Memory B cell (primary cell): ENCODE measurements at regions not wholly inside any gene's neighbourhood (a gene's known extent, or its start where the extent isn't known, plus 50 kb on each side); places are given as distances from the start of the nearest gene placed in this dataset.
"Not testable (repeated sequence)": the region's sequence is repeated elsewhere in the genome, so short reads cannot be mapped to it uniquely, and the experiment has no call there.

Experiments
- ATAC-seq: fragments of 150-1000 bp; cut with Tn5 transposase; 2 replicates; pipeline ENCODE4 v1.10.0; 2021; ENCODE audit warnings: low read depth, mild to moderate bottlenecking, moderate library complexity
- DNase-seq, 2 donors: peaks; one replicate each; pipeline ENCODE4 v3.0.0; 2022; ENCODE audit warnings: low spot score in 2 of 2
- H3K27ac Mint-ChIP-seq: one replicate; pipeline ENCODE4 v1.8.0; 2022; ENCODE audit warnings: mild to moderate bottlenecking, moderate library complexity, mixed read lengths
- H3K27me3 Mint-ChIP-seq: one replicate; pipeline ENCODE4 v1.8.0; 2022; ENCODE audit warnings: mixed read lengths
- H3K36me3 Mint-ChIP-seq: one replicate; pipeline ENCODE4 v1.8.0; 2022; ENCODE audit warnings: mild to moderate bottlenecking, mixed read lengths
- H3K4me1 Mint-ChIP-seq: one replicate; pipeline ENCODE4 v1.8.0; 2022; ENCODE audit warnings: mixed read lengths
- H3K4me3 Mint-ChIP-seq: one replicate; pipeline ENCODE4 v1.8.0; 2022; ENCODE audit warnings: mild to moderate bottlenecking, moderate library complexity, mixed read lengths
- H3K9me3 Mint-ChIP-seq: one replicate; pipeline ENCODE4 v1.8.0; 2022; ENCODE audit warnings: mixed read lengths

DNA sequence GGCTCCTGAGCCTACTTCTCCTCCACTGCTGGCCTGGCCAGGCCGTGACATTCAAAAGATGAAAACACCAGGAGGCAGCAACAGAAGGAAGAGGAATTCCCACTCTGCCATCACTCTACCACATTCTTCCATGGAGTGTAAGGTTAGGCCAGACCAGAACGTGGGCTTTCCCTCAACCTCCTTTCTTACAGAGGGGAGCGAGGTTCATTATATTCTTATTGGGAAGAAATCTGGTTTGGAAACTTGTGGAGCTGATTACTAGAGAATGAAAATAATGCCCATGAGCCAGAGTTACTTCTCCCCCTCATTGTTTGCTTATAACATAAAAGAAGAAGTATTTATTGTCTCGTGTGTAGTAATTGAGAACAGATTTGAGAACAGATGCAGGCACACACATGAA lies 136.3 kb upstream of the BASP1 start:
- Mint-ChIP-seq H3K4me3 (no peak overlapping the region), H3K27ac (no peak overlapping the region), H3K9me3 (no peaks in the 10 kb centered on the region), H3K4me1 (no peaks in the 10 kb centered on the region), H3K36me3 (no peaks in the 10 kb centered on the region), H3K27me3 (no peaks in the 10 kb centered on the region)
- no peak for ATAC-seq
- DNase-seq, result no peak

DNA sequence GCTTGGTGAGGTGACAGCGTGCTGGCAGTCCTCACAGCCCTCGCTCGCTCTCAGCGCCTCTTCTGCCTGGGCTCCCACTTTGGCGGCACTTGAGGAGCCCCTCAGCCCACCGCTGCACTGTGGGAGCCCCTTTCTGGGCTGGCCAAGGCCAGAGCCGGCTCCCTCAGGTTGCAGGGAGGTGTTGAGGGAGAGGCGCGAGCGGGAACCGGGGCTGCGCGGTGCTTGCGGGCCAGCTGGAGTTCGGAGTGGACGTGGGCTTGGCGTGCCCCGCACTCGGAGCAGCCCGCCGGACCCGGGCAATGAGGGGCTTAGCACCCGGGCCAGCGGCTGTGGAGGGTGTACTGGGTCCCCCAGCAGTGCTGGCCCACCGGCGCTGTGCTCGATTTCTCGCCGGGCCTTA lies 134.2 kb upstream of the BASP1 start:
- not testable (repeated sequence) for H3K27ac Mint-ChIP-seq, ATAC-seq, H3K27me3 Mint-ChIP-seq, H3K36me3 Mint-ChIP-seq, H3K4me1 Mint-ChIP-seq, H3K4me3 Mint-ChIP-seq, H3K9me3 Mint-ChIP-seq, DNase-seq

DNA sequence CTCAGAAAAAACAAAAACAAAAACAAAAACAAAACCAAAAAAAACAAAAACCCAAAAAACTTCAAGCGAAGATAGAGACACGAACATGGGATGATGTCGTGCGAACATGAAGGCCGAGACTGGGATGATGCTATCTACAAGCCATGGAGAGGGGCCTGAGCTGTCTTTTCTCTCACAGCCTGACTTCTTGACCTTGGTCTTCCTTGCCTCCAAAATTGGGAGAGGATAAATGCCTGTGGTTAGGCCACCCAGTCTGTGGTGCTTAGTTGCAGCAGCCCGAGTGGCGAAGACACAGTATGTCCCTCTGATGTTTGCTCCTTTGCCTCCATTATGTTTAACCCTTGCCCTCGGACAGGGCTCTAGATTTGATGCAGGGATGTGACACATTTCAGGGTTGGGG lies 130.4 kb upstream of the BASP1 start:
- H3K4me3 Mint-ChIP-seq, result no peak overlapping the region
- no peak overlapping the region for H3K27ac Mint-ChIP-seq
- H3K4me1 Mint-ChIP-seq, result no peaks in the 10 kb centered on the region
- H3K36me3 Mint-ChIP-seq, result no peaks in the 10 kb centered on the region
- ATAC-seq (no peak), DNase-seq (no peak)
- H3K27me3 Mint-ChIP-seq, result no peaks in the 10 kb centered on the region
- no peaks in the 10 kb centered on the region for H3K9me3 Mint-ChIP-seq

DNA sequence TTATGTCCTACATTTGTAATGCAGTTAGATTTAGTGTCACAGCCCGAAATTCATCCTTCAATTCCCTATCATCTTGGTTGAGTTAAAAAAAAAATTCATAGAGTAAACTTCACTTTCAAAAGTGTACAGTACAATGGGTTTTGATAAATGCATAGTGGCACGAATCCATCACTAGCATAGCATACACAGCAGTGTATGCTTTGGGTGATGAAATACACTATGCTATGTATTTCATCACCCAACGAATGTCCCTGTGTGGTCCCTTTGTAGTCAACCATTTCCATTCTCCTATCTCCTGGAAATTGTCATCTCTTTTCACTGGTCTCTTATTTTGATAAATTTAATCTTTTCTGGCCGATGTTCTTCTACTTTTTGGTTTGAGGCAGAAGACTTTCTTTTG lies 129.4 kb upstream of the BASP1 start:
- no peaks in the 10 kb centered on the region for H3K9me3 Mint-ChIP-seq
- ATAC-seq, result no peak
- H3K27ac Mint-ChIP-seq, result no peak overlapping the region
- H3K4me3 Mint-ChIP-seq, result no peak overlapping the region
- DNase-seq, result no peak
- H3K27me3 Mint-ChIP-seq, result no peaks in the 10 kb centered on the region
- no peaks in the 10 kb centered on the region for H3K4me1 Mint-ChIP-seq
- H3K36me3 Mint-ChIP-seq, result no peaks in the 10 kb centered on the region

DNA sequence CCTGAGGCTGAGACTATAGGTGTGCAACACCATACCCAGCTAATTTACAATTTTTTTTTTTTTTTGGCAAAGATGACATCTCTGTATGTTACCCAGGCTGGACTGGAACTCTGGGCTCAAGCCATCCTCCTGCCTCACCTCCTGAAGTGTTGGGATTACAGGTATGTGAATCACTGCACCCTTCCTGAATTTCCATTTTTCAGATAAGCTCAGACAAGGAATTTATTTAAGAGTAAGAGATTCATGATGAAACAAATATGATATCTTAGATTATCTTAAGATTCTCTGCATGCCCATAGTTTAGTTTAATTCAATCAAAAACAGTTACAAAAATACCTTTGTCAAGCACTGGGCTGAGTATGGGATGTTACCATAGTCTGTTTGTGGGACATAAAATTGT lies 128.4 kb upstream of the BASP1 start:
- DNase-seq, result no peak

DNA sequence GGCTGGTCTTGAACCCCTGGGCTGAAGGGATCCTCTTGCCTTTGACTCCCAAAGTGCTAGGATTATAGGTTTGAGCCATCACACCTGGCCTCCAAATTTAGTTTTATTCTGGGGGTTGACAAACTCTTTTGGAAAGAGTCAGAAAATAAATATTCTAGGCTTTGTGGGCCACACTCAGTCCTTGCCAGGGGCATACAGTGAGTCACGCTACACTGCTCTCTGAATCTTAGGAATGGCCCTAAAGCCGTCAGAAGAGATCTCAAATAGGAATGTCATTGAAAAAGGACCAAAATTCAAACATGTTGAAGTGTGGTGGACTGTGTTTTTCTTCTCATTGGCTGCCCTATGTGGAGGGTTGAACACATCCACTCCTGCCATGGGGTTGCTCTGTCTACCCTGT lies 127.7 kb upstream of the BASP1 start:
- no peak for ATAC-seq
- no peak for DNase-seq
- Mint-ChIP-seq H3K27me3 (no peaks in the 10 kb centered on the region), H3K4me3 (no peak overlapping the region), H3K4me1 (no peaks in the 10 kb centered on the region), H3K9me3 (no peaks in the 10 kb centered on the region), H3K27ac (no peak overlapping the region), H3K36me3 (no peaks in the 10 kb centered on the region)

More for the DNA sequence above, 128.4 kb upstream of the BASP1 start:
- H3K9me3 Mint-ChIP-seq, result no peaks in the 10 kb centered on the region
- no peaks in the 10 kb centered on the region for H3K36me3 Mint-ChIP-seq
- ATAC-seq, result no peak
- H3K4me1 Mint-ChIP-seq, result no peaks in the 10 kb centered on the region
- H3K27me3 Mint-ChIP-seq, result no peaks in the 10 kb centered on the region
- H3K27ac Mint-ChIP-seq, result no peak overlapping the region
- no peak overlapping the region for H3K4me3 Mint-ChIP-seq

DNA sequence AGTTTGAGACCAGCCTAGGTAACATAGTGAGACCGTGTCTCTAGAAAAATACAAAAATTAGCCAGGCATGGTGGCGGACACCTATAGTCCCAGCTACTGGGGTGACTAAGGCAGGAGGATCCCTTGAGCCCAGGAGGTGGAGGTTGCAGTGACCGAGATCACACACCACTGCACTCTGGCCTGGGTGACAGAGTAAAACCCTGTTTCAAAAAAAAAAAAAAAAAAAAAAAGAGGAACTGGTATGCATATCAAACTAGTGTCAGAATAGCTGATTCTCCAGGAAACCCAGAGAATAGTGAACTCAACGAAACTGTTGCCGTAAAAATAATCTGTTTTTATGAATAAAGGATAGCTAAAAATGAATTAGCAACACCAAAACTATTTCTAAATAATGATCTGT lies 126.6 kb upstream of the BASP1 start:
- Mint-ChIP-seq H3K4me1 (no peaks in the 10 kb centered on the region), H3K36me3 (no peaks in the 10 kb centered on the region), H3K9me3 (no peaks in the 10 kb centered on the region), H3K27ac (no peak overlapping the region), H3K4me3 (no peak overlapping the region), H3K27me3 (peaks cover 2% of the 10 kb centered on the region)
- DNase-seq (no peak), ATAC-seq (no peak)

DNA sequence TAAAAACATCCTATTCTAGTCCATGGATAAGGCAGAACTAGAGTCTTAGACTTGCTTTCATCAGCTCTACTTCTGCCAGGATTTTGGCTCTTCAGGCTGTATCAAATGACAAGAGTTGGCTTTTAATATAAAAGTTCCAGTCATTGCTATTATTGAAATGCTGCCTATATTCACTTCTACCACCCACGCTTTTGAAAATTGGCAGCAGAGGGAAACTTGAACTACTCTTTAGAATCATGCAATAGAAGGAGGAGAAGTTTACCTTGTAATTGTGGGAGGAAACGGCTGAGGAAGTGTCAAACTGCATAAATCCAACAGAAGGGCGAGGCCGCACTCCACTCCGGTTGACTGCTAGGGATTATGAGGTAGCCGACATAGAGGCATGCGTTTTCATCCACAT lies 122.6 kb upstream of the BASP1 start:
- H3K4me3 Mint-ChIP-seq, result no peak overlapping the region
- peaks cover 2% of the 10 kb centered on the region for H3K27me3 Mint-ChIP-seq
- H3K4me1 Mint-ChIP-seq, result no peaks in the 10 kb centered on the region
- ATAC-seq (no peak), DNase-seq (no peak)
- H3K9me3 Mint-ChIP-seq, result no peaks in the 10 kb centered on the region
- no peak overlapping the region for H3K27ac Mint-ChIP-seq
- H3K36me3 Mint-ChIP-seq, result no peaks in the 10 kb centered on the region

DNA sequence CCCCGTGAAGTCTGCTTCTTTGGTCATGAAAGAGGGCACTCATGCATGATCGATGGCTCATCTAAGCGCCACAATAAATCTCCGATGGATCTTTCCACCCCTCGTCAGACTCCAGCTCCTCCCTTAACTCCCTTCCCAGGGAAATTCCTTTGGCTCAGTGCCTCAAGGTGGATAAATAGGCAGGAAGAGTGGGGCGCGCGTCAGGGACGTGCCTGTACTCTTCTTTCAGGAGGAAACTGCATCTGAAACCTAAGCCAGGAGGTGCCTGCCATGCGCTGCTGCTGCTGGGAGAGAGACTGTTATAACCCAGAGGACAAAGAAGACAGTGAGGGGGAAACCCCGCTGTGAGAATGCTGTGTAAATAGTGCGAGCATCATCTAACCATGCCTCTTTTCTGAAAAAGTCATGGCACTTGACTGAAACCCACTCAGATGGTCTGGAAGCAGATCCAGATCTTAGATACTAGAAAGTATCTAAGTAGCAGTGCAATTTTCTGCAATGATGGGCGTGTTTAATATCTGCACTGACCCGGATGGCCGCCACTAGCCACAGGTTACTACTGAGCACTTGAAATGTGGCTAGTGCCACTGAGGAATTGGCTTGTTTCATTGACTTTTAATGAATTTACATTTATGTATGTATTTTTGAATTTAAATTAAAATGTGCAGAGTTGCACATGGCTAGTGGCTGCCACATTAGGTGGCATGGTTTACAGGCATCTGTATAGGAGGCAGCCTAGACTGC lies 120.3 kb upstream of the BASP1 start:
- ATAC-seq (no peak), DNase-seq (no peak)
- H3K36me3 Mint-ChIP-seq, result no peaks in the 10 kb centered on the region
- no peak overlapping the region for H3K27ac Mint-ChIP-seq
- H3K27me3 Mint-ChIP-seq, result peaks cover 2% of the 10 kb centered on the region
- H3K9me3 Mint-ChIP-seq, result no peaks in the 10 kb centered on the region
- no peak overlapping the region for H3K4me3 Mint-ChIP-seq
- no peaks in the 10 kb centered on the region for H3K4me1 Mint-ChIP-seq

DNA sequence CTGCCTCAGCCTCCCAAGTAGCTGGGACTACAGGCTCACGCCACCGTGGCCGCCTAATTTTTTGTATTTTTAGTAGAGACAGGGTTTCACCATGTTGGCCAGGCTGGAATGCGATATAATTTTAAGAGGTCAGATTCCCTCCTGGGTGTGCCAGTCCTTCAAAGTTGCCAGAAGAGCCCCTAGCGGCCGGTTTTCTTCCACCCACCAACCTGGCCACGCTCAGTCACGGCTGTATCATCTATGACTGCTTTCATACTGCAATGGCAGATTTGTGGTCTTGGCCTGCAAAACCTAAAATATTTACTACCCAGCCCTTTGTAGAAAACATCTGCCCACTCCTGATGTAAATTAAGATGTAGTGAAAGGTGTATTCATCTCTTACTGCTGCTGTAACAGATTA lies 117.5 kb upstream of the BASP1 start:
- peaks cover 2% of the 10 kb centered on the region for H3K27me3 Mint-ChIP-seq
- no peaks in the 10 kb centered on the region for H3K4me1 Mint-ChIP-seq
- DNase-seq (no peak), ATAC-seq (no peak)
- no peaks in the 10 kb centered on the region for H3K36me3 Mint-ChIP-seq
- H3K27ac Mint-ChIP-seq, result no peak overlapping the region
- no peaks in the 10 kb centered on the region for H3K9me3 Mint-ChIP-seq
- no peak overlapping the region for H3K4me3 Mint-ChIP-seq

DNA sequence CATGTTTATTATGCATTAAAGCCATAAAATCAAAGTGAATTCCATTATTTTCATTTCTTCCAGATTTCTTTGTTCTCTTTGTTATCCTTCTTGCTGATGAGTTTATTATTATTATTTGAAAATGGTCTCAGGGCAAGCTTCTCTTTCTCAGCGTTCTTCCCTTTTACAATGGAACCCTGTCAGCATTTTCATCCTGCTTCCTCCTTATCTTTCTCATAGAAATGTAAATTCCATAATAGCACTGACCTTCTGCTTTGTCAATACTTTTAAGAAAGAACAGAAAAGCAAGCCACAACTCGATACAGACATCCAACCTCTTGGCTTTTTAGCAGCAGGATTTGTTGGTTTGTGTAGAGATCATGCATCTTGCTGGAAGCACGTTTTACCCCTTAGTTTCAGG lies 114.0 kb upstream of the BASP1 start:
- no peak for DNase-seq
- ATAC-seq, result no peak
- H3K36me3 Mint-ChIP-seq, result no peaks in the 10 kb centered on the region
- no peaks in the 10 kb centered on the region for H3K9me3 Mint-ChIP-seq
- H3K27me3 Mint-ChIP-seq, result no peaks in the 10 kb centered on the region
- H3K4me1 Mint-ChIP-seq, result no peaks in the 10 kb centered on the region
- no peak overlapping the region for H3K27ac Mint-ChIP-seq
- no peak overlapping the region for H3K4me3 Mint-ChIP-seq

DNA sequence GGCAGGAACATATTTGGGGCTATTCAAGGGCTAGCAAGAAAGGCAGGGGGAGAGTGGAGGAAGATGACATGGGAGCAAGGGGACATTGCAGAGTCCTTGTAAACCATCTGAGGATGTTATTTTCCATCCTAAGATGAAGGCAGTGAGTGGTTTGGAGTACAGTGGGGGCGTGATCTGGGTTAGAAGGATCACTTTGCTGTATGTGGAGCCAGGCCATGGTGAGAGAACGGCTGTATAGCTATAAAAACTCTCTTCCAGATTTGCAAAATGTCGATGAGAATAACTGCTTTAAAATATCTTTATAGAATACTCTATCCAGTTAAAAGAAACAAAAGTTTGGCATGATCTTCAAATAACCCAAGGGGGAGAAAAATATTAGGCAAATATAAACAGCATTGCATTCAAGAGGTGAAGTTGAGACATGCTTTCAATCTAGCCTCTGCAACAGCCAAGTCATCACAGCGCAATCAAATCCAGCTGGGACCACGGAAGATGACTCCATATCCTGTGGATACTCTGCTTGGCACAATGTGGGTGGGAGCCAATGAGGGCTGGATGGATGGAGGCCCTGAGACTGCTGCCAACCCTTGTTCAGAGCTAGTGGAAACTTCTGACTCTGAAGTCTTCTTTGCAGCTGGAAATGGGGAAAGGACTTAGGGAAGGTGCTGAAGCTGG lies 111.5 kb upstream of the BASP1 start:
- Mint-ChIP-seq H3K27ac (no peak overlapping the region), H3K36me3 (no peaks in the 10 kb centered on the region), H3K27me3 (no peaks in the 10 kb centered on the region), H3K4me3 (no peak overlapping the region), H3K4me1 (peaks cover 6% of the 10 kb centered on the region), H3K9me3 (no peaks in the 10 kb centered on the region)
- no peak for DNase-seq
- no peak for ATAC-seq

DNA sequence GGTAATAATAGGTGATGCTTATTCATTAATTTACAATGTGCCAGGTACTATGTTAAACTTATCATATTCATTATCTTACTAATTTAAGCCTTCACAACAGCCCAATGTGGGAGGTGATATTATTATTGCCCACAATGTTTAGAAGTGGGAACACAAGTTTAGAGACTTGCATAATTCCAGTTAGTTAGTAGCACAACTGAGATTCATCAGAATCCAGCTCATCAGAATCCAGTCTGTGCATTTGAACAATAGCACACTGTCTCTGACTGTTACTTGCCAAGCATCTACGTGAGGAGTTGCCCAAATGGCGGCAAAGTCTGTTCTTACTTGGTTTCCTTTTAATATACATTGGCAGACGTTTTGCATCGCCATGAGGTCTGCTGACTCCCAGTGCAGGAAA lies 110.9 kb upstream of the BASP1 start:
- no peak for DNase-seq
- Mint-ChIP-seq H3K36me3 (no peaks in the 10 kb centered on the region), H3K27me3 (no peaks in the 10 kb centered on the region), H3K4me1 (peaks cover 6% of the 10 kb centered on the region), H3K4me3 (no peak overlapping the region), H3K9me3 (no peaks in the 10 kb centered on the region), H3K27ac (no peak overlapping the region)
- no peak for ATAC-seq

DNA sequence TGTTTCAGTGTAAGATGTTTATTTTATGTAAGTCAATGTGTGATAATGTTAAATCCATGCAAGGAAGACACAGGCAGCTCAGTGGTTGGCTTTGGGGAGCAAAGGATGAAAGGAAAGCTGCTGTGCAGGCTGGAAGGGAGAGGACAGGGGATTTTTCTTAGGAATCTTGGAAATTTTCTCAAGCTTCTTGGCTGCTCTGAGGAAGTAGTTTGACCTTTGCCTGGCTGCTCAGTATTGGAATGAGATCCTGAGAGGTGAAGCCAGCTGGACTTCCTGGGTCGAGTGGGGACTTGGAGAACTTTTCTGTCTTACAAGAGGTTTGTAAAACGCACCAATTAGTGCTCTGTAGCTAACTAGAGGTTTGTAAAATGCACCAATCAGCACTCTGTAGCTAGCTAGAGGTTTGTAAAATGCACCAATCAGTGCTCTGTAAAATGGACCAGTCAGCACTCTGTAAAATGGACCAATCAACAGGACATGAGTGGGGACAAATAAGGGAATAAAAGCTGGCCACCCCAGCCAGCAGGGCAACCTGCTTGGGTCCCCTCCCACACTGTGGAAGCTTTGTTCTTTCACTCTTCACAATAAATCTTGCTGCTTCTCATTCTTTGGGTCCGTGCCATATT lies 105.2 kb upstream of the BASP1 start:
- H3K36me3 Mint-ChIP-seq, H3K27me3 Mint-ChIP-seq, H3K4me1 Mint-ChIP-seq, H3K4me3 Mint-ChIP-seq, DNase-seq, ATAC-seq, H3K9me3 Mint-ChIP-seq, H3K27ac Mint-ChIP-seq: not testable (repeated sequence)
